Caco-2 (cell line): ENCODE measurements at regions not wholly inside any gene's neighbourhood (a gene's known extent, or its start where the extent isn't known, plus 50 kb on each side); places are given as distances from the start of the nearest gene placed in this dataset.

Experiments
- BruUV-seq: library from RNA; stranded (reverse); fragments of 400-500 nt; replicated peaks from 2 replicates; lab custom pipeline; 2021; lab: Mats Ljungman, UMichigan
- CTCF ChIA-PET: fragments of 300-600 bp; sonication (Branson Sonifier 250); formaldehyde crosslinking; loops from one replicate; lab custom pipeline; 2022; ENCODE audit warnings: antibody characterized with exemption; lab: Charles Lee
- POLR2A ChIA-PET: fragments of 300-600 bp; sonication (Branson Sonifier 250); formaldehyde crosslinking; loops from one replicate; lab custom pipeline; 2022; ENCODE audit warnings: antibody characterized with exemption; lab: Charles Lee
- DNase-seq, 2 experiments: peaks; one replicate each; pipeline versions ENCODE4 v3.0.0 to v3.0.0-alpha.2; 2020 to 2022
- H3K27me3 ChIP-seq: replicated peaks from 2 replicates; pipeline ENCODE4 v1.6.0; 2011; ENCODE audit warnings: low read length; ENCODE audit not compliant: control insufficient read depth, insufficient read depth
- H3K36me3 ChIP-seq: 2 replicates; pipeline ENCODE4 v1.5.1; 2011; ENCODE audit warnings: low read length; ENCODE audit not compliant: control insufficient read depth, insufficient read depth
- H3K4me1 ChIP-seq: fragments of 250-450 bp; sonication (Bioruptor Pico); 2 replicates; pipeline ENCODE4 v1.5.1; 2020; ENCODE audit warnings: mild to moderate bottlenecking
- H3K4me3 ChIP-seq: 2 replicates; pipeline ENCODE4 v1.5.1; 2011; ENCODE audit warnings: low read depth, mild to moderate bottlenecking, control low read depth, low read length
- H3K9me3 ChIP-seq: fragments of 250-450 bp; sonication (Bioruptor Pico); 2 replicates; pipeline ENCODE4 v1.5.1; 2020; ENCODE audit warnings: mild to moderate bottlenecking, moderate library complexity
- H3K27ac Mint-ChIP-seq: one replicate; pipeline ENCODE4 v1.8.0; 2022; ENCODE audit warnings: mixed read lengths; ENCODE audit not compliant: unreplicated experiment
- H3K27me3 Mint-ChIP-seq: one replicate; pipeline ENCODE4 v1.8.0; 2022; ENCODE audit warnings: mixed read lengths; ENCODE audit not compliant: insufficient read depth, unreplicated experiment
- H3K36me3 Mint-ChIP-seq: one replicate; pipeline ENCODE4 v1.8.0; 2022; ENCODE audit warnings: mild to moderate bottlenecking, mixed read lengths; ENCODE audit not compliant: insufficient read depth, unreplicated experiment
- H3K4me1 Mint-ChIP-seq: one replicate; pipeline ENCODE4 v1.8.0; 2022; ENCODE audit warnings: low read depth, mixed read lengths; ENCODE audit not compliant: unreplicated experiment
- H3K4me3 Mint-ChIP-seq: one replicate; pipeline ENCODE4 v1.8.0; 2022; ENCODE audit warnings: mild to moderate bottlenecking, moderate library complexity, mixed read lengths; ENCODE audit not compliant: unreplicated experiment
- H3K9me3 Mint-ChIP-seq: one replicate; pipeline ENCODE4 v1.8.0; 2022; ENCODE audit warnings: mixed read lengths; ENCODE audit not compliant: unreplicated experiment
- CTCF ChIP-seq, 2 experiments: fragments of 200-600 bp in 1 of 2; IDR thresholded peaks; 1 replicate in 1 of 2; 2 replicates in 1 of 2; pipeline versions ENCODE4 v1.5.1 to v1.8.0; 2011 to 2022; ENCODE audit warnings: antibody characterized with exemption in 1 of 2, control low read depth in 1 of 2, inconsistent platforms in 1 of 2, low read depth in 1 of 2, low read length in 1 of 2, mild to moderate bottlenecking in 1 of 2, moderate library complexity in 1 of 2; ENCODE audit not compliant: insufficient read depth in 1 of 2, severe bottlenecking in 1 of 2, unreplicated experiment in 1 of 2
- intact Hi-C: fragments of 100-400 bp; cut with micrococcal nuclease; formaldehyde crosslinking; loops from one replicate; pipeline ENCODE4 v1.10.0; 2022; ENCODE audit not compliant: unreplicated experiment

GRCh38 chr5:152255411-152255810 lies 149.7 kb downstream of the NMUR2 start:
- H3K9me3 ChIP-seq: no peaks in the 10 kb centered on the region
- no peaks in the 10 kb centered on the region for H3K9me3 Mint-ChIP-seq
- ChIA-PET CTCF (no interaction called here), POLR2A (no interaction called here)
- no peak overlapping the region for H3K4me3 ChIP-seq
- no peak overlapping the region for H3K4me3 Mint-ChIP-seq
- BruUV-seq: no TSS peak
- no peaks in the 10 kb centered on the region for H3K36me3 Mint-ChIP-seq
- no peaks in the 10 kb centered on the region for H3K4me1 ChIP-seq
- peaks cover 4% of the 10 kb centered on the region for H3K27me3 Mint-ChIP-seq
- H3K27me3 ChIP-seq: no peaks in the 10 kb centered on the region
- no peaks in the 10 kb centered on the region for H3K4me1 Mint-ChIP-seq
- H3K36me3 ChIP-seq: no peaks in the 10 kb centered on the region
- DNase-seq: no peak
- no peak overlapping the region for H3K27ac Mint-ChIP-seq
- intact Hi-C loops: no loop called here
- TF ChIP-seq CTCF (IDR thresholded peaks at IDR 0.05; ENCODE audit: insufficient read depth in 1 of 2, low read depth in 1 of 2, low read length in 1 of 2, severe bottlenecking in 1 of 2, unreplicated experiment in 1 of 2): no peak

GRCh38 chr5:152247850-152248385 lies 157.2 kb downstream of the NMUR2 start:
- no peak for TF ChIP-seq CTCF (IDR thresholded peaks at IDR 0.05; ENCODE audit: insufficient read depth in 1 of 2, low read depth in 1 of 2, low read length in 1 of 2, severe bottlenecking in 1 of 2, unreplicated experiment in 1 of 2)
- Mint-ChIP-seq H3K36me3 (no peaks in the 10 kb centered on the region), H3K27me3 (peaks cover 2% of the 10 kb centered on the region), H3K4me3 (no peak overlapping the region), H3K4me1 (no peaks in the 10 kb centered on the region), H3K9me3 (no peaks in the 10 kb centered on the region), H3K27ac (no peak overlapping the region)
- H3K9me3 ChIP-seq: no peaks in the 10 kb centered on the region
- no peak overlapping the region for H3K4me3 ChIP-seq
- no TSS peak for BruUV-seq
- no peaks in the 10 kb centered on the region for H3K27me3 ChIP-seq
- DNase-seq: no peak
- ChIA-PET CTCF (no interaction called here), POLR2A (no interaction called here)
- intact Hi-C loops: no loop called here
- H3K36me3 ChIP-seq: no peaks in the 10 kb centered on the region
- H3K4me1 ChIP-seq: no peaks in the 10 kb centered on the region

GRCh38 chr5:152246401-152246800 lies 158.7 kb downstream of the NMUR2 start:
- Mint-ChIP-seq H3K4me1 (no peaks in the 10 kb centered on the region), H3K27me3 (peaks cover 3% of the 10 kb centered on the region)
- CTCF ChIA-PET: no interaction called here

More at GRCh38 chr5:152246401-152246800, 158.7 kb downstream of the NMUR2 start:
- Histone ChIP-seq H3K27me3 (no peaks in the 10 kb centered on the region), H3K9me3 (no peaks in the 10 kb centered on the region), H3K4me3 (no peak overlapping the region), H3K36me3 (no peaks in the 10 kb centered on the region), H3K4me1 (no peaks in the 10 kb centered on the region)
- no peak for TF ChIP-seq CTCF (IDR thresholded peaks at IDR 0.05; ENCODE audit: insufficient read depth in 1 of 2, low read depth in 1 of 2, low read length in 1 of 2, severe bottlenecking in 1 of 2, unreplicated experiment in 1 of 2)
- Mint-ChIP-seq H3K36me3 (no peaks in the 10 kb centered on the region), H3K27ac (no peak overlapping the region), H3K4me3 (no peak overlapping the region), H3K9me3 (no peaks in the 10 kb centered on the region)
- intact Hi-C loops: no loop called here
- no TSS peak for BruUV-seq
- peak; percentile 50 to 67 for DNase-seq
- POLR2A ChIA-PET: no interaction called here
